ENCODE measurements at regions not wholly inside any gene's neighbourhood (a gene's known extent, or its start where the extent isn't known, plus 50 kb on each side); places are given as distances from the start of the nearest gene placed in this dataset.

DNA sequence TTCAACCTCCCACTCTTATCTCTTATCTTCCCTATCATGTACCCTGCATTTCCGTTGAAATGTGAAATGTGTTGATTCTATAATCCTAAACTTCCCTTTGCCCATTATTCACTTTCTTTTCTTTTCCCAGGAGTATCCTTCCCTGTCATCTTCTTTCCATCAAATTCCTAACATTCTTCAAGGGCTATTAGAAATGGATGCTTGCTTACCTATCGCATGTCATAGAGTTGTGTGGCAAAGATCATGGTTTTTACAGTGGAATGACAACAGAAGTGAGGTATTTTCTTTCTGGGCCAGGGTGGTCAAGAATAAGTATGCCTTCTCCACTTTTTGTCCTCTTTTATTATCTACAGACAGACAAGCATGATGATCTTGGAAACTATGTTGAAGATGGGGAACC, 124.4 kb upstream of the SLC5A12 start:
- Mint-ChIP-seq H3K36me3 (ENCODE audit: low read depth) (no peaks in the 10 kb centered on the region), H3K27me3 (ENCODE audit: insufficient read depth) (no peaks in the 10 kb centered on the region), H3K4me1 (ENCODE audit: low read depth) (peaks cover 64% of the 10 kb centered on the region), H3K4me3 (no peak overlapping the region), H3K9me3 (no peaks in the 10 kb centered on the region), H3K27ac (no peak overlapping the region)
- no peak for DNase-seq
- TF ChIP-seq, protein P1, sequence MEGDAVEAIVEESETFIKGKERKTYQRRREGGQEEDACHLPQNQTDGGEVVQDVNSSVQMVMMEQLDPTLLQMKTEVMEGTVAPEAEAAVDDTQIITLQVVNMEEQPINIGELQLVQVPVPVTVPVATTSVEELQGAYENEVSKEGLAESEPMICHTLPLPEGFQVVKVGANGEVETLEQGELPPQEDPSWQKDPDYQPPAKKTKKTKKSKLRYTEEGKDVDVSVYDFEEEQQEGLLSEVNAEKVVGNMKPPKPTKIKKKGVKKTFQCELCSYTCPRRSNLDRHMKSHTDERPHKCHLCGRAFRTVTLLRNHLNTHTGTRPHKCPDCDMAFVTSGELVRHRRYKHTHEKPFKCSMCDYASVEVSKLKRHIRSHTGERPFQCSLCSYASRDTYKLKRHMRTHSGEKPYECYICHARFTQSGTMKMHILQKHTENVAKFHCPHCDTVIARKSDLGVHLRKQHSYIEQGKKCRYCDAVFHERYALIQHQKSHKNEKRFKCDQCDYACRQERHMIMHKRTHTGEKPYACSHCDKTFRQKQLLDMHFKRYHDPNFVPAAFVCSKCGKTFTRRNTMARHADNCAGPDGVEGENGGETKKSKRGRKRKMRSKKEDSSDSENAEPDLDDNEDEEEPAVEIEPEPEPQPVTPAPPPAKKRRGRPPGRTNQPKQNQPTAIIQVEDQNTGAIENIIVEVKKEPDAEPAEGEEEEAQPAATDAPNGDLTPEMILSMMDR (IDR thresholded peaks at IDR 0.05), result no peak

GRCh38 chr11:26847459-26847858, 125.6 kb upstream of the SLC5A12 start:
- Mint-ChIP-seq H3K27me3 (ENCODE audit: insufficient read depth) (no peaks in the 10 kb centered on the region), H3K4me3 (no peak overlapping the region), H3K9me3 (no peaks in the 10 kb centered on the region), H3K27ac (no peak overlapping the region), H3K4me1 (ENCODE audit: low read depth) (peaks cover 52% of the 10 kb centered on the region), H3K36me3 (ENCODE audit: low read depth) (no peaks in the 10 kb centered on the region)
- TF ChIP-seq, protein P1 (IDR thresholded peaks at IDR 0.05), result no peak
- no peak for DNase-seq

GRCh38 chr11:26847977-26848376, 126.1 kb upstream of the SLC5A12 start:
- H3K27me3 Mint-ChIP-seq (ENCODE audit: insufficient read depth), result no peaks in the 10 kb centered on the region
- no peak for DNase-seq
- TF ChIP-seq, protein P1 (IDR thresholded peaks at IDR 0.05), result no peak
- no peak overlapping the region for H3K4me3 Mint-ChIP-seq
- no peak overlapping the region for H3K27ac Mint-ChIP-seq
- H3K9me3 Mint-ChIP-seq, result no peaks in the 10 kb centered on the region
- H3K36me3 Mint-ChIP-seq (ENCODE audit: low read depth), result no peaks in the 10 kb centered on the region
- H3K4me1 Mint-ChIP-seq (ENCODE audit: low read depth), result peaks cover 47% of the 10 kb centered on the region

DNA sequence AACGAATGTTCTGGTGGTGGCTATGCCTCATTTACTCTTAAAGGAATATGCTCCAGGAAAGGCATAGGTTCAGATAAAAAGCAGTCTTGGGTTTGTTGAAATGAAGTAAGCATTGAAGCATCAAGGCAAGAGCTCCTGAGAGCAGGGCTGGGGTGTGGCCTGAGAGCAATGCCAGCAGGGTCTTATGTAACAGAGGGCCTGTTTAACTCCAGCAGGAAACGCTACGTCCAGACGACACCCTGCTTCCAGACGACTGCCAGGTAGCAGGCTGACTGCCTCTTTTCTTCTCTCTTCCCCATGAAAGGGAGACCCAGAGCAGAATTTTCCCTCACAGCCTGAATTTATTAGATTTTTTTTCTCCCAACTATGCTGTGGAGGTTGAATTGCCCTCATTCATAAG, 127.2 kb upstream of the SLC5A12 start:
- H3K36me3 Mint-ChIP-seq (ENCODE audit: low read depth), result no peaks in the 10 kb centered on the region
- TF ChIP-seq, protein P1 (IDR thresholded peaks at IDR 0.05), result no peak
- peaks cover 36% of the 10 kb centered on the region for H3K4me1 Mint-ChIP-seq (ENCODE audit: low read depth)
- DNase-seq, result no peak
- H3K4me3 Mint-ChIP-seq, result no peak overlapping the region
- H3K9me3 Mint-ChIP-seq, result no peaks in the 10 kb centered on the region
- H3K27ac Mint-ChIP-seq, result no peak overlapping the region
- no peaks in the 10 kb centered on the region for H3K27me3 Mint-ChIP-seq (ENCODE audit: insufficient read depth)

- Mint-ChIP-seq H3K4me1 (ENCODE audit: low read depth) (peaks cover 25% of the 10 kb centered on the region), H3K27me3 (ENCODE audit: insufficient read depth) (no peaks in the 10 kb centered on the region), H3K36me3 (ENCODE audit: low read depth) (no peaks in the 10 kb centered on the region), H3K27ac (no peak overlapping the region), H3K9me3 (no peaks in the 10 kb centered on the region), H3K4me3 (no peak overlapping the region)
- no peak for DNase-seq
- TF ChIP-seq, protein P1 (IDR thresholded peaks at IDR 0.05), result no peak
Observed at GRCh38 chr11:26851291-26851690, 129.4 kb upstream of the SLC5A12 start.

DNA sequence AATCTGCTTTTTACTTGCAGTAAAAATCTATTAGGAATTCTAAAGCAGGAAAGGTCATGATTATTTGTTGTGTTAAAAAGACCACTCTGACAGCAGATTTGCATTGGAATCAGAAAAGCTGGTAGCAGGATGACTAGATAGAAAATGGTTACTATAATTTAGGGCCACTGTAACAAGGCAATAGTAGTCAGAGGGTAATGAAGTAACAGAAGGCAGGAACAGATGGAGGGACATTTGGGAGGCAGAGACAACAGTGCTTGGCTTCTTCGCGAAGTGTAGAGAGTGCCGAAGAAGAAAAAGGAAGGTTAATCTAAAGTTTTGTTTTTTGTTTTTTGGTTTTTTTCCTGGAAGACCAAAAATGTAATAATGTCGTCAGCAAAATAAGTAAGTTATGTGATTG, 129.8 kb upstream of the SLC5A12 start:
- Mint-ChIP-seq H3K36me3 (ENCODE audit: low read depth) (no peaks in the 10 kb centered on the region), H3K9me3 (no peaks in the 10 kb centered on the region), H3K4me3 (no peak overlapping the region), H3K4me1 (ENCODE audit: low read depth) (peaks cover 21% of the 10 kb centered on the region), H3K27me3 (ENCODE audit: insufficient read depth) (no peaks in the 10 kb centered on the region), H3K27ac (no peak overlapping the region)
- no peak for DNase-seq
- TF ChIP-seq, protein P1 (IDR thresholded peaks at IDR 0.05), result no peak
